GM19397 (cell line): ENCODE measurements at regions not wholly inside any gene's neighbourhood (a gene's known extent, or its start where the extent isn't known, plus 50 kb on each side); places are given as distances from the start of the nearest gene placed in this dataset.
"Not testable (repeated sequence)": the region's sequence is repeated elsewhere in the genome, so short reads cannot be mapped to it uniquely, and the experiment has no call there.

Experiments
- ATAC-seq: cut with Tn5 transposase; IDR thresholded peaks from one replicate; pipeline ENCODE4 v1.9.1; 2021; ENCODE audit warnings: mild to moderate bottlenecking, moderate library complexity; ENCODE audit not compliant: unreplicated experiment

DNA sequence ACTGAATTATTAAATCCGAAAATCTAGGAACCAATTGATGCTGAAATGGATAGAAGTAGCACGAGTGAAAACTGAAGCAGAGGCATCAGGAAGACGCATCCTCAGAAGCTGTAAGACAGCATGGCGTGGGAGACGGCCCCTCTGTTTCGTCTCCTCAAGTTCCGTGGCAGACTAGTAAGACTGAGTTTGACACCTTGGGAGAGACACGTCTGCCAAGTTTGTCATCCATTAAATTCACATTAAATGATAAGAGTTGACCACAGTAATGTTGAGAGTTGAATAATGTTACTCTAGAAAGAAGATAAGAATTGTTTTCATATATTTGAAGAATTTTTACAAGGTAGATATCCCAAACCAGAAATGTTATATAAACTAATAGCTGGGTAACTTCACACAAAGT lies 736.1 kb upstream of the FRG1 start:
- ATAC-seq, result no peak

GRCh38 chr4:189206953-189207352 lies 733.7 kb upstream of the FRG1 start:
- ATAC-seq, result no peak

GRCh38 chr4:189207872-189208271 lies 732.8 kb upstream of the FRG1 start:
- ATAC-seq, result no peak

DNA sequence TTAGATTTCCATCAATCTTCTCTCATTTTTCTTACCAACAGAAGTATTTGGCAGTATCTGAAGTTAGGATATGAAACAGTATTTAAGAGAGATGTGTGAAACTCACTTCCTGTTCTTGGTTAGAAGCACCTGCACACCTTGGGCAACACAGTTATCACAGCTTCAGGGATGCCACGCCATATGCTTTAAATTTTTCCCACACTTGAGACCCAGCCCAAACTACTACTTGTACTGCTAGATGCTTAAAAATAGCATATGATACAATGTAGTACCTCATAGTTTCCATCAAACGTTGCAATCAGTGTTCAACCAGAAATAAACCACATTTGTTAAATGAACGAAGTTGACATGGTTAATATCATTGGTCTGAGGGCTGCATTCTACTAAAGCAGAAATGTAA lies 725.1 kb upstream of the FRG1 start:
- ATAC-seq, result no peak

- no peak for ATAC-seq
Measured at GRCh38 chr4:189221691-189222090, 719.0 kb upstream of the FRG1 start.

- no peak for ATAC-seq
Measured at GRCh38 chr4:189228726-189229125, 711.9 kb upstream of the FRG1 start.

- ATAC-seq, result no peak
Measured at GRCh38 chr4:189232274-189232673, 708.4 kb upstream of the FRG1 start.

GRCh38 chr4:189233754-189234153 lies 706.9 kb upstream of the FRG1 start:
- ATAC-seq, result not testable (repeated sequence)

GRCh38 chr4:189234948-189235347 lies 705.7 kb upstream of the FRG1 start:
- ATAC-seq, result not testable (repeated sequence)

DNA sequence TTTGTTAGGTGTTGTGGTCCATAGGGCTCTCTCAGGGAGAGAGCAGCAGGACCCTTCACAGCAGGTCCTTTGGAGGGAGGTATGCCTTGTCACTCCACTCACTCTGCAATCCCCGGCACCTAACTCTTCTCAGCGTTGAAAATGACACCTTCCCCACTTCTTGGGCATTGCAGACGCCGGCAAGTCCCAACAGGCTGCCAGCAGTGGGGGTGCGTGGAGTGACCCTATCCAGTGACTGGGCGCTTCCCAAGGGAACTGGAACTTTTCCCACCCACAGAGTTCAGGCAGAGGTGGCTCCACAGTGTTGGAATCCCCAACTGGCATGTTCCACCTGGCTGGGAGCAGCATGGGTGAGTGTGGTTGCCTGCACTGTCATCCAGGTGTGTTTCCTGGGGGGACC lies 705.1 kb upstream of the FRG1 start:
- no peak for ATAC-seq

DNA sequence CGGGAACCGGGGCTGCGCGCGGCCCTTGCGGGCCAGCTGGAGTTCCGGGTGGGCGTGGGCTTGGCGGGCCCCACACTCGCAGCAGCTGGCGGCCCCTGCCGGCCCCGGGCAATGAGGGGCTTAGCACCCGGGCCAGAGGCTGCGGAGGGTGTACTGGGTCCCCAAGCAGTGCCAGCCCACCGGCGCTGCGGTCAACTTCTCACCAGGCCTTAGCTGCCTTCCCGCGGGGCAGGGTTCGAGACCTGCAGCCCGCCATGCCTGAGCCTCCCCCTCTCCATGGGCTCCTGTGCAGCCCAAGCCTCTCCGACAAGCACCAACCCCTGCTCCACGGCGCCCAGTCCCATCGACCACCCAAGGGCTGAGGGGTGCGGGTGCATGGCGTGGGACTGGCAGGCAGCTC lies 704.4 kb upstream of the FRG1 start:
- ATAC-seq, result not testable (repeated sequence)

- ATAC-seq, result no peak
Measured at GRCh38 chr4:189237340-189237739, 703.3 kb upstream of the FRG1 start.

DNA sequence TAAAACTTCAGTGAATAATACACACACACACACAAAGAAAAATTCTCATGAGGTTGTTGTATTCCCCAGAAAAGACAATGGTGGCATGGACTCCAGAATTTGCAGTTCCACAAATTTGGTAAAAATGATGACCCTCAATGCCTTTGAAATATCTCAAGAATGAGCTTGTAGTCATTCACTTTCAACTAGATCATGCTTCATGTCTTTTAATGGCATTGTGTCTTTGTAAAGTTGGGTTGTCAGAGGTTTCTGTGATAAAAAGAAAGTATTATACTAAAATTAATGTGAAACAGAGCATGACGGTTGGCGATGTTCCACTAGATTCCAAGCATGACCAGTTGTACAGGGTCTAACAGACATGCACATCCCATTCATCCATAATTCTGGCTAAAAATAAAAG lies 685.0 kb upstream of the FRG1 start:
- no peak for ATAC-seq

DNA sequence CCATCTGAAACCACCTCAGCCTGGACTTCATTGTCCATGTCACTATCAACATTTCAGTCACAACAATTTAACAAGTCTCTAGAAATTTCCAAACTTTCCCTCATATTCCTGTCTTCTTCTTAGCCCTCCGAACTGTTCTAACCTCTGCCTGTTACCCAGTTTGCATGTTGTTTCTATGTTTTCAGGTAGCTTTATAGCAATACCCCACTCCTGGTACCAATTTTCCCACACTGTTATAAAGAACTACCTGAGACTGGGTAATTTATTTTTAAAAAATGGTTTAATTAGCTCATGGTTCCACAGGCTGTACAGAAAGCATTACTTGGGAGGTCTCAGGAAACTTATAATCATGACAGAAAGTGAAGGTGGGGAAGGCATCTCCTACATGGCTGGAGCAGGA lies 679.2 kb upstream of the FRG1 start:
- ATAC-seq, result no peak

- no peak for ATAC-seq
Measured at GRCh38 chr4:189265515-189265914, 675.2 kb upstream of the FRG1 start.

- ATAC-seq, result no peak
Measured at GRCh38 chr4:189267312-189267965, 673.2 kb upstream of the FRG1 start.

DNA sequence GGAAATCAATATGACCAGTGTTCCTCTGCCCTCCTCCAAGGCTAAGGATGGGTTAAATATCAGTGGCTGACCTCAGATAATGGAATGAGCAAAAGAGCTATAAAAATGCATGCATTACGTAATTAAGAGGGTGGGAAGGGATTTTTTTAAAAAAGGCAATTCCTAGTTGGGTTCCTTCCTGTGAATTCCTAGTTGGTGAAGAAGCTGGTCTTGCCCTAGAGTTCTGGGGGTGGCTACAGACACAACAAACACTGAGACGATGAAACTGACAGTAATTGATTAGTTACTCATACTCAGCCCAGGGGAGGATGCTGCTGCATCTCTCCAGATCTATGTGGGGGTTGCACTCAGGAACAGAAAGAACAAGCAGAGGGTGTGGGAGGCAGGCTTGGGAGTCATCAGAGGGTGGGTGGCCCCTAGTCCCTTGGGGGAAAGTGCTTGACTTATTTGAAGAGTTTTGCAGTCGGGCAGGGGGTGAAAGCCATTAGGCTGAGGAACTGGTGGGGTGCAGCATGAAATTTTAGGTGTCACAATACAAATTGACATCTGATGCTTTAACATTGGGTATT lies 662.0 kb upstream of the FRG1 start:
- no peak for ATAC-seq

- no peak for ATAC-seq
Measured at GRCh38 chr4:189279188-189279587, 661.5 kb upstream of the FRG1 start.

- no peak for ATAC-seq
Measured at GRCh38 chr4:189285377-189285776, 655.3 kb upstream of the FRG1 start.

GRCh38 chr4:189291939-189292338 lies 648.7 kb upstream of the FRG1 start:
- ATAC-seq, result no peak

DNA sequence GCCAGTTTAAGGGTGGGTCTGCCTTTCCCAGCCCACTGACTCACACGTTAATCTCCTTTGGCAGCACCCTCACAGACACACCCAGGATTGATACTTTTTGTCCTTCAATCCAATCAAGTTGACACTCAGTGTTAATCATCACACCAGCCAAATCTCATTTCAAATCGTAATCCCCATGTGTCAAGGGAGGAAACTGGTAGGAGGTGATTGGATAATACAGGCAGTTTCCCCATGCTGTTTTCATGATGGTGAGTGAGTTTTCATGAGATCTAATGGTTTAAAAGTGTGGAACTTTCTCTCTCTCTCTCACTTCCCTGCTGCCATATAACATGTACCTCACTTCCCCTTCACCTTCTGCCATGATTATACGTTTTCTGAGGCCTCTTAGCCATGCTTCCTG lies 647.2 kb upstream of the FRG1 start:
- no peak for ATAC-seq

GRCh38 chr4:189294574-189294973 lies 646.1 kb upstream of the FRG1 start:
- ATAC-seq, result no peak

GRCh38 chr4:189299706-189300105 lies 641.0 kb upstream of the FRG1 start:
- ATAC-seq, result no peak
